SK-N-SH (cell line): ENCODE measurements at regions not wholly inside any gene's neighbourhood (a gene's known extent, or its start where the extent isn't known, plus 50 kb on each side); places are given as distances from the start of the nearest gene placed in this dataset.

Experiments
- NRF1 ChIP-seq: IDR thresholded peaks from 2 replicates; pipeline ENCODE4 v1.6.1; 2012; ENCODE audit warnings: low read depth, mild to moderate bottlenecking, low read length
- POLR2AphosphoS5 ChIP-seq: IDR thresholded peaks from 2 replicates; pipeline ENCODE4 v1.6.1; 2012; ENCODE audit warnings: low read depth, low read length
- YY1 ChIP-seq: IDR thresholded peaks from 2 replicates; pipeline ENCODE4 v1.4.0; 2012; ENCODE audit warnings: low read depth, mild to moderate bottlenecking
- TF ChIP-seq, protein P1 (sequence below): IDR thresholded peaks from 2 replicates; pipeline ENCODE4 v1.4.0; 2012; ENCODE audit warnings: low read depth, borderline replicate concordance
- TF ChIP-seq, protein P2 (sequence below): fragments of 200-600 bp; sonication (generic); IDR thresholded peaks from 2 replicates; pipeline ENCODE4 v1.6.1; 2017; ENCODE audit warnings: antibody characterized with exemption, mild to moderate bottlenecking, moderate library complexity

DNA sequence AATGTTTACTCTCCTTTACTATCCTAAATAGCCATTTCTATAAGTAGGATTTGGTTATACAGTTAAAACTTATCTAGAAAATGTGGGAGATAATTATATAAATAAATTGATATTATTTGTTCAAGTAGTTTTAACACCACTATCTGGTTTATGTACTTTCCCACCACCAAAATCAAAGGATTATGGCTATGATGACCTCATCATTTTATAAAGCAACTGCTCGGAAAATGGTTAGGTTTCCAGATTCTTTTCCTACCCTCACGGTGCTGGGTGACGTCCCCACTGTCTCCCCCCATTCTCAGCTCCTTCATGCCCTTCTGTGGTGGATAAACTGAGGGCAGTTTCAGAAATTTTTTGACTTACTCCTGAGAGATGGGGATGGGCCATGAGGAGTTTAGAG is 1011.8 kb upstream of the ADGRL4 start:
- TF ChIP-seq POLR2AphosphoS5 (no peak), YY1 (no peak), NRF1 (no peak)
- TF ChIP-seq, protein P1, sequence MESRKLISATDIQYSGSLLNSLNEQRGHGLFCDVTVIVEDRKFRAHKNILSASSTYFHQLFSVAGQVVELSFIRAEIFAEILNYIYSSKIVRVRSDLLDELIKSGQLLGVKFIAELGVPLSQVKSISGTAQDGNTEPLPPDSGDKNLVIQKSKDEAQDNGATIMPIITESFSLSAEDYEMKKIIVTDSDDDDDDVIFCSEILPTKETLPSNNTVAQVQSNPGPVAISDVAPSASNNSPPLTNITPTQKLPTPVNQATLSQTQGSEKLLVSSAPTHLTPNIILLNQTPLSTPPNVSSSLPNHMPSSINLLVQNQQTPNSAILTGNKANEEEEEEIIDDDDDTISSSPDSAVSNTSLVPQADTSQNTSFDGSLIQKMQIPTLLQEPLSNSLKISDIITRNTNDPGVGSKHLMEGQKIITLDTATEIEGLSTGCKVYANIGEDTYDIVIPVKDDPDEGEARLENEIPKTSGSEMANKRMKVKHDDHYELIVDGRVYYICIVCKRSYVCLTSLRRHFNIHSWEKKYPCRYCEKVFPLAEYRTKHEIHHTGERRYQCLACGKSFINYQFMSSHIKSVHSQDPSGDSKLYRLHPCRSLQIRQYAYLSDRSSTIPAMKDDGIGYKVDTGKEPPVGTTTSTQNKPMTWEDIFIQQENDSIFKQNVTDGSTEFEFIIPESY, result no peak
- TF ChIP-seq, protein P2, sequence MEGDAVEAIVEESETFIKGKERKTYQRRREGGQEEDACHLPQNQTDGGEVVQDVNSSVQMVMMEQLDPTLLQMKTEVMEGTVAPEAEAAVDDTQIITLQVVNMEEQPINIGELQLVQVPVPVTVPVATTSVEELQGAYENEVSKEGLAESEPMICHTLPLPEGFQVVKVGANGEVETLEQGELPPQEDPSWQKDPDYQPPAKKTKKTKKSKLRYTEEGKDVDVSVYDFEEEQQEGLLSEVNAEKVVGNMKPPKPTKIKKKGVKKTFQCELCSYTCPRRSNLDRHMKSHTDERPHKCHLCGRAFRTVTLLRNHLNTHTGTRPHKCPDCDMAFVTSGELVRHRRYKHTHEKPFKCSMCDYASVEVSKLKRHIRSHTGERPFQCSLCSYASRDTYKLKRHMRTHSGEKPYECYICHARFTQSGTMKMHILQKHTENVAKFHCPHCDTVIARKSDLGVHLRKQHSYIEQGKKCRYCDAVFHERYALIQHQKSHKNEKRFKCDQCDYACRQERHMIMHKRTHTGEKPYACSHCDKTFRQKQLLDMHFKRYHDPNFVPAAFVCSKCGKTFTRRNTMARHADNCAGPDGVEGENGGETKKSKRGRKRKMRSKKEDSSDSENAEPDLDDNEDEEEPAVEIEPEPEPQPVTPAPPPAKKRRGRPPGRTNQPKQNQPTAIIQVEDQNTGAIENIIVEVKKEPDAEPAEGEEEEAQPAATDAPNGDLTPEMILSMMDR, result no peak
